K562 (cell line): ENCODE measurements at regions not wholly inside any gene's neighbourhood (a gene's known extent, or its start where the extent isn't known, plus 50 kb on each side); places are given as distances from the start of the nearest gene placed in this dataset.

Experiments used
- ATAC-seq: fragments of 200-7000 bp; cut with Tn5 transposase; 3 replicates; pipeline ENCODE4 v1.9.1; 2020; ENCODE audit warnings: moderate library complexity
- BruUV-seq: library from RNA; stranded (reverse); fragments of 400-500 nt; replicated peaks from 2 replicates; lab custom pipeline; 2021; lab: Mats Ljungman, UMichigan
- CTCF ChIA-PET: fragments of 300-600 bp; formaldehyde crosslinking; extraction: SDS; loops from one replicate; lab custom pipeline; 2021; ENCODE audit warnings: low intra/inter-chr PET ratio; lab: Yijun Ruan, JAX
- POLR2A ChIA-PET: fragments of 300-600, 350-650 bp; sonication (Branson Sonifier 250); formaldehyde crosslinking; extraction: SDS; loops from one replicate; lab custom pipeline; 2021; ENCODE audit warnings: antibody characterized with exemption, inconsistent platforms; lab: Yijun Ruan, JAX
- DNase-seq, 4 experiments: peaks; one replicate each; pipeline versions ENCODE4 v3.0.0 to v3.0.0-alpha.2; 2011 to 2018; ENCODE audit warnings: low spot score in 3 of 4, mixed read lengths in 3 of 4; ENCODE audit errors: extremely low read depth in 1 of 4
- FAIRE-seq: peaks from 2 replicates; lab custom pipeline; 2011; peaks lifted over from hg19 to GRCh38; lab: Jason Lieb, UNC
- H2AFZ ChIP-seq: 2 replicates; pipeline ENCODE4 v1.6.0; 2011; ENCODE audit warnings: low read depth, low read length, control low read depth, inconsistent platforms
- H3K27ac ChIP-seq: fragments of 200-600 bp; 3 replicates; pipeline ENCODE4 v1.8.0; 2011; ENCODE audit warnings: low read depth, mild to moderate bottlenecking, control low read depth, inconsistent platforms, low read length, moderate library complexity, mixed read lengths; ENCODE audit errors: extremely low read depth
- H3K27me3 ChIP-seq, 2 experiments: fragments of 300-600 bp in 1 of 2; 2 replicates in 1 of 2; 3 replicates in 1 of 2; pipeline versions ENCODE4 v1.6.0 to v1.8.0; 2011; ENCODE audit warnings: inconsistent platforms in 2 of 2, low read length in 2 of 2, mild to moderate bottlenecking in 1 of 2, mixed read lengths in 1 of 2, moderate library complexity in 1 of 2; ENCODE audit not compliant: control insufficient read depth in 2 of 2, insufficient read depth in 2 of 2
- H3K36me3 ChIP-seq: fragments of 300-600 bp; 3 replicates; pipeline ENCODE4 v1.8.0; 2011; ENCODE audit warnings: mild to moderate bottlenecking, low read length, inconsistent platforms; ENCODE audit not compliant: control insufficient read depth, insufficient read depth
- H3K4me1 ChIP-seq, 2 experiments: fragments of 200-600 bp in 1 of 2; replicated peaks in 1 of 2; 2 replicates in 1 of 2; 3 replicates in 1 of 2; pipeline versions ENCODE4 v1.5.1 to v1.8.0; 2011; ENCODE audit warnings: inconsistent platforms in 2 of 2, low read length in 2 of 2, mild to moderate bottlenecking in 1 of 2, mixed read lengths in 1 of 2, moderate library complexity in 1 of 2; ENCODE audit not compliant: control insufficient read depth in 2 of 2, insufficient read depth in 2 of 2
- H3K4me2 ChIP-seq: 2 replicates; pipeline ENCODE4 v1.6.1; 2011; ENCODE audit warnings: low read length, control low read depth, inconsistent platforms, mixed read lengths; ENCODE audit not compliant: insufficient read depth
- H3K4me3 ChIP-seq: fragments of 200-600 bp; sonication (generic), shearing (Covaris generic); 2 replicates; pipeline ENCODE4 v1.5.1; 2016; ENCODE audit warnings: control low read depth, inconsistent platforms
- H3K79me2 ChIP-seq: fragments of 200-600 bp; 3 replicates; pipeline ENCODE4 v1.8.0; 2011; ENCODE audit warnings: low read length, inconsistent platforms; ENCODE audit not compliant: control insufficient read depth, insufficient read depth
- H3K9ac ChIP-seq, 2 experiments: 2 replicates each; pipeline versions ENCODE4 v1.6.0 to v1.6.1; 2011; ENCODE audit warnings: low read depth in 2 of 2, low read length in 2 of 2, control low read depth in 1 of 2, inconsistent platforms in 1 of 2, mild to moderate bottlenecking in 1 of 2, mixed read lengths in 1 of 2; ENCODE audit not compliant: insufficient read depth in 1 of 2
- H3K9me1 ChIP-seq: one replicate; pipeline ENCODE4 v1.6.0; 2011; ENCODE audit warnings: inconsistent platforms, mild to moderate bottlenecking, low read length, moderate library complexity; ENCODE audit not compliant: control insufficient read depth, insufficient read depth
- H3K9me3 ChIP-seq: replicated peaks from 2 replicates; pipeline ENCODE4 v1.5.1; 2011; ENCODE audit warnings: low read depth, low read length, inconsistent platforms; ENCODE audit not compliant: control insufficient read depth, insufficient read depth
- H4K20me1 ChIP-seq: replicated peaks from 2 replicates; pipeline ENCODE4 v1.6.1; 2011; ENCODE audit warnings: low read length, inconsistent platforms, mixed read lengths; ENCODE audit not compliant: control insufficient read depth, insufficient read depth
- DNMT1 ChIP-seq: fragments of 450-650 bp; IDR thresholded peaks from 2 replicates; pipeline ENCODE4 v1.6.1; 2016; ENCODE audit warnings: antibody characterized with exemption, mild to moderate bottlenecking
- E2F4 ChIP-seq: sonication (generic); formaldehyde crosslinking; IDR thresholded peaks from 2 replicates; pipeline ENCODE4 v1.8.0; 2022; ENCODE audit warnings: mild to moderate bottlenecking, low read depth, missing genetic modification reagents
- FOXM1 ChIP-seq, 2 experiments: fragments of 450-650 bp in 1 of 2; sonication (generic) in 1 of 2; formaldehyde crosslinking in 1 of 2; IDR thresholded peaks; 2 replicates each; pipeline versions ENCODE4 v1.6.1 to v1.9.0; 2017 to 2022; ENCODE audit warnings: low read depth in 2 of 2, mild to moderate bottlenecking in 2 of 2, missing genetic modification reagents in 1 of 2, moderate library complexity in 1 of 2
- FOXP1 ChIP-seq: sonication (generic); formaldehyde crosslinking; IDR thresholded peaks from 2 replicates; pipeline ENCODE4 v1.8.0; 2022; ENCODE audit warnings: mild to moderate bottlenecking, missing genetic modification reagents
- GTF2A2 ChIP-seq: IDR thresholded peaks from 2 replicates; pipeline ENCODE4 v1.6.1; 2016; ENCODE audit warnings: mild to moderate bottlenecking, missing genetic modification characterization, missing compliant biosample characterization
- HNRNPH1 ChIP-seq: fragments of 200-400 bp; formaldehyde crosslinking; optimal IDR thresholded peaks from 2 replicates; pipeline ENCODE3; 2017; ENCODE audit warnings: low read depth, mild to moderate bottlenecking, low read length, moderate library complexity
- HSF4 ChIP-seq: fragments of 250-450 bp; sonication (Bioruptor Pico); IDR thresholded peaks from 2 replicates; pipeline ENCODE4 v2.1.2; 2022; ENCODE audit warnings: mild to moderate bottlenecking, moderate library complexity, borderline replicate concordance
- ILF3 ChIP-seq: fragments of 450-650 bp; IDR thresholded peaks from 2 replicates; pipeline ENCODE4 v1.6.1; 2018; ENCODE audit warnings: antibody characterized with exemption, mild to moderate bottlenecking, moderate library complexity, borderline replicate concordance
- NFXL1 ChIP-seq: fragments of 450-650 bp; formaldehyde crosslinking; IDR thresholded peaks from 2 replicates; pipeline ENCODE4 v1.4.0; 2021; ENCODE audit warnings: mild to moderate bottlenecking
- NFYB ChIP-seq: IDR thresholded peaks from 2 replicates; pipeline ENCODE4 v1.6.1; 2011; ENCODE audit warnings: mild to moderate bottlenecking, moderate library complexity; ENCODE audit not compliant: insufficient read length; ENCODE audit errors: extremely low read depth
- PHF20 ChIP-seq: fragments of 450-650 bp; IDR thresholded peaks from 2 replicates; pipeline ENCODE4 v1.6.1; 2018; ENCODE audit not compliant: partially characterized antibody
- POLR2B ChIP-seq: fragments of 450-650 bp; IDR thresholded peaks from 2 replicates; pipeline ENCODE4 v1.6.1; 2018; ENCODE audit warnings: low read depth; ENCODE audit not compliant: partially characterized antibody
- POLR2G ChIP-seq: fragments of 200-400 bp; formaldehyde crosslinking; IDR thresholded peaks from 2 replicates; pipeline ENCODE4 v1.6.1; 2017; ENCODE audit warnings: low read depth, mild to moderate bottlenecking, antibody characterized with exemption, low read length, moderate library complexity
- RCOR1 ChIP-seq, 2 experiments: IDR thresholded peaks; 2 replicates each; pipeline ENCODE4 v1.6.1; 2012; ENCODE audit warnings: low read depth in 2 of 2, low read length in 2 of 2, borderline replicate concordance in 1 of 2, improper control_type of control experiment in 1 of 2
- TSC22D4 ChIP-seq: fragments of 450-650 bp; IDR thresholded peaks from 2 replicates; pipeline ENCODE4 v1.6.1; 2016; ENCODE audit warnings: missing genetic modification characterization, missing biosample characterization, control low read depth
- ZNF584 ChIP-seq: fragments of 200-800 bp; sonication (Bioruptor generic); IDR thresholded peaks from 2 replicates; pipeline ENCODE4 v1.6.1; 2016; ENCODE audit warnings: low read depth, mild to moderate bottlenecking, missing genetic modification characterization, missing compliant biosample characterization
- WGBS: fragments of 100-300 bp; shearing (Covaris generic); methylation state at CpG from one replicate; pipeline ENCODE4 v1.1.6; 2016; ENCODE audit warnings: low coverage, mixed read lengths; ENCODE audit not compliant: insufficient coverage; ENCODE audit errors: missing lambda C conversion rate; 5-methylcytosine and 5-hydroxymethylcytosine counted together
- in situ Hi-C: fragments of 300-500 bp; cut with MboI; formaldehyde crosslinking; loops from 4 replicates; pipeline ENCODE4 v1.15.0; 2018; ENCODE audit warnings: inconsistent platforms, mixed read lengths
- intact Hi-C: fragments of 100-400 bp; cut with micrococcal nuclease; formaldehyde crosslinking; loops from 2 replicates; pipeline ENCODE4 v1.14.2; 2022

- BruUV-seq, result no TSS peak
- Histone ChIP-seq H3K4me2 (no peak overlapping the region), H3K4me1 (no peaks in the 10 kb centered on the region), H3K9ac (no peak overlapping the region), H4K20me1 (peaks cover 6% of the 10 kb centered on the region; the same call in 1 of the 2 replicates), H3K79me2 (no peaks in the 10 kb centered on the region), H3K4me3 (no peak overlapping the region), H3K27me3 (peaks cover 58 to 86% of the 10 kb centered on the region in 2 experiments), H3K27ac (no peak overlapping the region), H3K9me3 (no peaks in the 10 kb centered on the region), H2AFZ (no peak overlapping the region)
- ChIA-PET CTCF (no interaction called here), POLR2A (interaction anchor here (0.6 to 1.6 kb wide), 2 partner anchors 12 to 172 kb away, joined by 3 to 4 read pairs; no protein-coding TSS in a partner anchor)
- FAIRE-seq (no peak), ATAC-seq (no peak)
- WGBS, result 0% methylated on average over 2 of the region's 2 CpGs
- TF ChIP-seq TSC22D4 (tag) (no peak), PHF20 (no peak), RCOR1 (IDR thresholded peaks at IDR 0.05; ENCODE audit: borderline replicate concordance in 1 of 2, low read depth in 2 of 2, low read length in 2 of 2) (no peak), POLR2G (no peak), POLR2B (no peak), ZNF584 (CRISPR knock-in tag) (no peak), ILF3 (no peak), FOXP1 (CRISPR knock-in tag) (no peak), HNRNPH1 (no peak), GTF2A2 (tag) (no peak), HSF4 (CRISPR knock-in tag) (no peak), E2F4 (no peak), DNMT1 (no peak), NFXL1 (CRISPR knock-in tag) (no peak), NFYB (no peak), FOXM1 (IDR thresholded peaks at IDR 0.05; ENCODE audit: low read depth) (no peak), FOXM1 (CRISPR knock-in tag; IDR thresholded peaks at IDR 0.05; ENCODE audit: low read depth) (no peak)
- TF ChIP-seq, all 486 proteins: peak for 0
- intact Hi-C loops (no loop called here), in situ Hi-C loops (no loop called here)
- H3K36me3 ChIP-seq, result no peaks in the 10 kb centered on the region
- no peak for DNase-seq
- no peaks in the 10 kb centered on the region for H3K9me1 ChIP-seq
These were observed 93.8 kb downstream of the IRF8 start for GRCh38 chr16:85992779-85993178.
